ENCODE measurements at regions not wholly inside any gene's neighbourhood (a gene's known extent, or its start where the extent isn't known, plus 50 kb on each side); places are given as distances from the start of the nearest gene placed in this dataset.

- Histone ChIP-seq H3K27ac (replicated peaks) (no peak overlapping the region), H3K4me1 (peaks cover 17% of the 10 kb centered on the region), H3K27me3 (ENCODE audit: low read depth) (no peaks in the 10 kb centered on the region), H3K9me3 (replicated peaks) (no peaks in the 10 kb centered on the region), H3K36me3 (no peaks in the 10 kb centered on the region), H3K4me3 (no peak overlapping the region)
- no peak for DNase-seq
- intact Hi-C loops (cut with micrococcal nuclease): no loop called here
- no peak for TF ChIP-seq CTCF (IDR thresholded peaks at IDR 0.05; ENCODE audit: borderline replicate concordance)
These were observed 59.9 kb upstream of the SMOX start for GRCh38 chr20:4088766-4089165.

- Histone ChIP-seq H3K4me3 (no peak overlapping the region), H3K36me3 (no peaks in the 10 kb centered on the region), H3K9me3 (replicated peaks) (no peaks in the 10 kb centered on the region), H3K27me3 (ENCODE audit: low read depth) (no peaks in the 10 kb centered on the region), H3K4me1 (peaks cover 25% of the 10 kb centered on the region), H3K27ac (replicated peaks) (no peak overlapping the region)
- no peak for DNase-seq
- no peak for TF ChIP-seq CTCF (IDR thresholded peaks at IDR 0.05; ENCODE audit: borderline replicate concordance)
- intact Hi-C loops (cut with micrococcal nuclease): no loop called here
These were observed 60.7 kb upstream of the SMOX start for GRCh38 chr20:4087923-4088322.

GRCh38 chr20:4086771-4087687, 61.6 kb upstream of the SMOX start:
- TF ChIP-seq CTCF (IDR thresholded peaks at IDR 0.05; ENCODE audit: borderline replicate concordance): no peak
- intact Hi-C loops (cut with micrococcal nuclease): no loop called here
- Histone ChIP-seq H3K36me3 (no peaks in the 10 kb centered on the region), H3K9me3 (replicated peaks) (peaks cover 2% of the 10 kb centered on the region), H3K27ac (replicated peaks) (no peak overlapping the region), H3K4me3 (no peak overlapping the region), H3K4me1 (peaks cover 25% of the 10 kb centered on the region), H3K27me3 (ENCODE audit: low read depth) (no peaks in the 10 kb centered on the region)
- no peak for DNase-seq

GRCh38 chr20:4084721-4085120, 63.9 kb upstream of the SMOX start:
- Histone ChIP-seq H3K9me3 (replicated peaks) (peaks cover 17% of the 10 kb centered on the region), H3K4me1 (peaks cover 19% of the 10 kb centered on the region), H3K27ac (replicated peaks) (no peak overlapping the region), H3K27me3 (ENCODE audit: low read depth) (no peaks in the 10 kb centered on the region), H3K36me3 (no peaks in the 10 kb centered on the region), H3K4me3 (no peak overlapping the region)
- DNase-seq: no peak
- intact Hi-C loops (cut with micrococcal nuclease): no loop called here
- no peak for TF ChIP-seq CTCF (IDR thresholded peaks at IDR 0.05; ENCODE audit: borderline replicate concordance)

GRCh38 chr20:4084096-4084495, 64.5 kb upstream of the SMOX start:
- intact Hi-C loops (cut with micrococcal nuclease): no loop called here
- Histone ChIP-seq H3K27ac (replicated peaks) (no peak overlapping the region), H3K36me3 (no peaks in the 10 kb centered on the region), H3K4me1 (peaks cover 19% of the 10 kb centered on the region), H3K9me3 (replicated peaks) (peaks cover 17% of the 10 kb centered on the region), H3K4me3 (no peak overlapping the region), H3K27me3 (ENCODE audit: low read depth) (no peaks in the 10 kb centered on the region)
- DNase-seq: no peak
- no peak for TF ChIP-seq CTCF (IDR thresholded peaks at IDR 0.05; ENCODE audit: borderline replicate concordance)
